ENCODE measurements at regions not wholly inside any gene's neighbourhood (a gene's known extent, or its start where the extent isn't known, plus 50 kb on each side); places are given as distances from the start of the nearest gene placed in this dataset.
A peak's percentile ranks its signal among the peaks of the same experiment; 100 is the strongest.

GRCh38 chr5:93257616-93258015 lies 323.4 kb downstream of the NR2F1-AS1 start:
- no peak for TF ChIP-seq CTCF (IDR thresholded peaks at IDR 0.05; ENCODE audit: low read depth, low read length)
- H3K4me3 ChIP-seq (ENCODE audit: low read depth, low read length), result no peak overlapping the region
- no peak for DNase-seq (ENCODE audit: low read depth, low spot score)
- in situ Hi-C loops (cut with HindIII; ENCODE audit: low sequenced_read_pairs), result no loop called here

- TF ChIP-seq CTCF (IDR thresholded peaks at IDR 0.05; ENCODE audit: low read depth, low read length), result no peak
- H3K4me3 ChIP-seq (ENCODE audit: low read depth, low read length), result no peak overlapping the region
- no peak for DNase-seq (ENCODE audit: low read depth, low spot score)
- in situ Hi-C loops (cut with HindIII; ENCODE audit: low sequenced_read_pairs), result no loop called here
Observed at GRCh38 chr5:93255796-93256195, 325.2 kb downstream of the NR2F1-AS1 start.

- DNase-seq (ENCODE audit: low read depth, low spot score), result no peak
Observed at GRCh38 chr5:93252165-93252564, 328.9 kb downstream of the NR2F1-AS1 start.

GRCh38 chr5:93251347-93251746 lies 329.7 kb downstream of the NR2F1-AS1 start:
- no peak overlapping the region for H3K4me3 ChIP-seq (ENCODE audit: low read depth, low read length)
- in situ Hi-C loops (cut with HindIII; ENCODE audit: low sequenced_read_pairs), result no loop called here
- TF ChIP-seq CTCF (IDR thresholded peaks at IDR 0.05; ENCODE audit: low read depth, low read length), result no peak
- no peak for DNase-seq (ENCODE audit: low read depth, low spot score)

More at GRCh38 chr5:93252165-93252564, 328.9 kb downstream of the NR2F1-AS1 start:
- in situ Hi-C loops (cut with HindIII; ENCODE audit: low sequenced_read_pairs), result no loop called here
- no peak overlapping the region for H3K4me3 ChIP-seq (ENCODE audit: low read depth, low read length)
- TF ChIP-seq CTCF (IDR thresholded peaks at IDR 0.05; ENCODE audit: low read depth, low read length), result peak; percentile 18

GRCh38 chr5:93250424-93250823 lies 330.6 kb downstream of the NR2F1-AS1 start:
- no peak for TF ChIP-seq CTCF (IDR thresholded peaks at IDR 0.05; ENCODE audit: low read depth, low read length)
- in situ Hi-C loops (cut with HindIII; ENCODE audit: low sequenced_read_pairs), result no loop called here
- H3K4me3 ChIP-seq (ENCODE audit: low read depth, low read length), result no peak overlapping the region
- peak; percentile 37 for DNase-seq (ENCODE audit: low read depth, low spot score)

- peak overlapping the region; percentile 27 for H3K4me3 ChIP-seq (ENCODE audit: low read depth, low read length)
- in situ Hi-C loops (cut with HindIII; ENCODE audit: low sequenced_read_pairs), result no loop called here
- DNase-seq (ENCODE audit: low read depth, low spot score), result peak; percentile 76
- no peak for TF ChIP-seq CTCF (IDR thresholded peaks at IDR 0.05; ENCODE audit: low read depth, low read length)
Observed at GRCh38 chr5:93249651-93250289, 331.2 kb downstream of the NR2F1-AS1 start.
